Esophagus mucosa (tissue), 1 donor: ENCODE measurements at regions not wholly inside any gene's neighbourhood (a gene's known extent, or its start where the extent isn't known, plus 50 kb on each side); places are given as distances from the start of the nearest gene placed in this dataset.

Experiments
- ATAC-seq: fragments of 200-7000 bp; cut with Tn5 transposase; one replicate; pipeline ENCODE4 v1.9.1; 2020
- donor health status: DM: yes; HTN: yes; CAD: no.

DNA sequence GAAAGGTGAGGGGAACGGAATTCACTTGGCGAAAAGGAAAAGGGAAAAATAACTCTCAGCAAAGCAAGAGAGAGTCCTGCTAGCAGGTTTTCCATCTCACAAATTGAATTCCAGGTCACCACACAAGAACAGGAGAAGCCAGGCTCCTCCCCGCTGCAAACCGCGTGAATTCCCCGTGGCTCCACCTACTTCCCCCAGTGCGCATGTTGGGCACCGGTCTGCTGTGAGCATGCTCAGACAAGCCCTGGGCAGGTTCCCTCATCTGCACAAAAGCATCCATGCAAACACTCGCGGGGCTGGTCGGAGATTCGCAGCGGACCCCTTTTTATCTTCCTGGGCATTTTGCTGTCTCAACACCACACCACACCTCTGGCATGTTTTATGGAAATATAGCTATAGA, 58.5 kb upstream of the S1PR3 start:
- ATAC-seq = no peak

- ATAC-seq = no peak
These were observed 57.5 kb upstream of the S1PR3 start for GRCh38 chr9:88933607-88934379.

GRCh38 chr9:88934876-88935535, 56.3 kb upstream of the S1PR3 start:
- ATAC-seq = no peak

DNA sequence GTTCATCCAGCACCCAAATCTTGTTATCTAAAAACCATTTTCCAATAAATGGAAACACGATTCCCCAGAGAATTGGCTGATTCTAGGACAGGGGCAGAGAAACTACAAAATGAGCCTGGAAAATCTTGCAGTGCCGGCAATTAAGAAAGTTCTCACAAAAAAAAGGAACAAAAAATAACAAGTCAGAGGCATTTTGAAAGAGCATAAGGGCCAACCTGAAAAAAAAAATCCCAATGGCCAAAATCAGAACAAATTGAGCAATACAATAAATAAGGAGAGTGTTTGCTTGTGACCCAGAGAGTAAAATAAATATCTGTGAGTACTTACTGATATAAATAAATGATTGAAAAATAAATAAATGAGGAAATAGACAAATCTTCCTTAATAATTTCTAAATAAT, 55.1 kb upstream of the S1PR3 start:
- ATAC-seq = no peak

GRCh38 chr9:88936668-88937067, 54.6 kb upstream of the S1PR3 start:
- ATAC-seq = no peak

- ATAC-seq = no peak
These were observed 54.0 kb upstream of the S1PR3 start for GRCh38 chr9:88937248-88937647.

- ATAC-seq = no peak
These were observed 53.1 kb upstream of the S1PR3 start for GRCh38 chr9:88938189-88938588.
